ENCODE measurements at regions not wholly inside any gene's neighbourhood (a gene's known extent, or its start where the extent isn't known, plus 50 kb on each side); places are given as distances from the start of the nearest gene placed in this dataset.

DNA sequence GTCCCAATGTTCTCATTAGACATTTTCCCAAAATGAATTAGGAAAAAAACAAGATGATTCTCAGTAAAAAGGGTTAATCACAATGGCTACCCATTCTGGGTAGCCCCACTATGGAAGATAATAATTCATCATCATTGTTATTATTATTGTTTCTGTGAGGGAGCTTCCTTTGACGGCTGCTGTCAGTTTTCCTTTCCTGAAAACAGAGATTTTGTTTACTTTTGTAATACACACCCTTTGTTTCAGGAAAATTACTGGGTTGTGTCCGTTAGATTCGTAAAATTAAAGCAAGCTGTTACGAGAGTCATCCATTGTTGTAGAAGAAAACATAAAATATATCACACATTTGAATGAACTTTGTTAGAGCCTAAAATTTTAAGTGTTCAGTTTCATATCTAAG is 192.9 kb upstream of the ANKRD50 start:
- Mint-ChIP-seq H3K36me3 (ENCODE audit: low read depth) (no peaks in the 10 kb centered on the region), H3K4me1 (no peaks in the 10 kb centered on the region), H3K27ac (no peak overlapping the region), H3K27me3 (no peaks in the 10 kb centered on the region), H3K4me3 (no peak overlapping the region), H3K9me3 (no peaks in the 10 kb centered on the region)
- DNase-seq (no peak), ATAC-seq (no peak)

- H3K36me3 Mint-ChIP-seq (ENCODE audit: low read depth), result no peaks in the 10 kb centered on the region
- no peaks in the 10 kb centered on the region for H3K9me3 Mint-ChIP-seq
- no peak for DNase-seq
- no peaks in the 10 kb centered on the region for H3K4me1 Mint-ChIP-seq
- ATAC-seq, result no peak
- no peak overlapping the region for H3K4me3 Mint-ChIP-seq
- H3K27ac Mint-ChIP-seq, result no peak overlapping the region
- no peaks in the 10 kb centered on the region for H3K27me3 Mint-ChIP-seq
Observed at GRCh38 chr4:124904723-124905388, 192.3 kb upstream of the ANKRD50 start.

- no peak for ATAC-seq
- no peaks in the 10 kb centered on the region for H3K36me3 Mint-ChIP-seq (ENCODE audit: low read depth)
Observed at GRCh38 chr4:124903995-124904722, 191.6 kb upstream of the ANKRD50 start.

GRCh38 chr4:124902001-124902515 is 189.5 kb upstream of the ANKRD50 start:
- H3K9me3 Mint-ChIP-seq, result no peaks in the 10 kb centered on the region
- no peak for DNase-seq
- H3K36me3 Mint-ChIP-seq (ENCODE audit: low read depth), result no peaks in the 10 kb centered on the region
- H3K4me1 Mint-ChIP-seq, result no peaks in the 10 kb centered on the region
- no peak for ATAC-seq
- H3K27me3 Mint-ChIP-seq, result no peaks in the 10 kb centered on the region
- H3K27ac Mint-ChIP-seq, result no peak overlapping the region
- H3K4me3 Mint-ChIP-seq, result no peak overlapping the region

More at GRCh38 chr4:124903995-124904722, 191.6 kb upstream of the ANKRD50 start:
- Mint-ChIP-seq H3K4me1 (no peaks in the 10 kb centered on the region), H3K4me3 (no peak overlapping the region), H3K27me3 (no peaks in the 10 kb centered on the region), H3K9me3 (no peaks in the 10 kb centered on the region), H3K27ac (no peak overlapping the region)
- no peak for DNase-seq

GRCh38 chr4:124899997-124900396 is 187.5 kb upstream of the ANKRD50 start:
- no peak for DNase-seq
- Mint-ChIP-seq H3K4me1 (no peaks in the 10 kb centered on the region), H3K4me3 (no peak overlapping the region), H3K27ac (no peak overlapping the region), H3K27me3 (no peaks in the 10 kb centered on the region), H3K36me3 (ENCODE audit: low read depth) (no peaks in the 10 kb centered on the region), H3K9me3 (peaks cover 4% of the 10 kb centered on the region)
- no peak for ATAC-seq

DNA sequence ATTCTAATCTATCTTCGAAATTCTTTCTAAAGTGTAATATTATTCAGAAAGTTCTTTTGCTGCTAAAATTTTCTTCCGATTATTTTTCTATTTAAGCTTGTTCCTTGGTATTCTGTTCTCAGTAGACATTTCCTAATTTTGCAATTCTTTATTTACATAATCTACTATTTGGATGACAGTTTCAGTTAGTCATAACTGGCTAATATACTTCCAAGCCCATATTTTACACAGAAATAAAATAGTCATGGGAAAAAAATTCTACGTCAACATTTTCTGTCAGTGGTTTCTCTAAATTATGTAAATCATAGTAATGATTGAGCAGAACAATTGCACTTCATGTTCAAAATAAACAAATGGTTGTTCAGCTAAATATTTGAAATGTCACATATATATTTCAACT is 178.0 kb upstream of the ANKRD50 start:
- no peak overlapping the region for H3K27ac Mint-ChIP-seq
- H3K27me3 Mint-ChIP-seq, result no peaks in the 10 kb centered on the region
- no peak for ATAC-seq
- peaks cover under 1% of the 10 kb centered on the region for H3K9me3 Mint-ChIP-seq
- no peak overlapping the region for H3K4me3 Mint-ChIP-seq
- no peaks in the 10 kb centered on the region for H3K4me1 Mint-ChIP-seq
- DNase-seq, result no peak
- H3K36me3 Mint-ChIP-seq (ENCODE audit: low read depth), result no peaks in the 10 kb centered on the region

- H3K27ac Mint-ChIP-seq, result no peak overlapping the region
- no peak overlapping the region for H3K4me3 Mint-ChIP-seq
- no peak for DNase-seq
- no peaks in the 10 kb centered on the region for H3K36me3 Mint-ChIP-seq (ENCODE audit: low read depth)
- no peaks in the 10 kb centered on the region for H3K4me1 Mint-ChIP-seq
- H3K27me3 Mint-ChIP-seq, result no peaks in the 10 kb centered on the region
- ATAC-seq, result no peak
- no peaks in the 10 kb centered on the region for H3K9me3 Mint-ChIP-seq
Observed at GRCh38 chr4:124887739-124888138, 175.2 kb upstream of the ANKRD50 start.

DNA sequence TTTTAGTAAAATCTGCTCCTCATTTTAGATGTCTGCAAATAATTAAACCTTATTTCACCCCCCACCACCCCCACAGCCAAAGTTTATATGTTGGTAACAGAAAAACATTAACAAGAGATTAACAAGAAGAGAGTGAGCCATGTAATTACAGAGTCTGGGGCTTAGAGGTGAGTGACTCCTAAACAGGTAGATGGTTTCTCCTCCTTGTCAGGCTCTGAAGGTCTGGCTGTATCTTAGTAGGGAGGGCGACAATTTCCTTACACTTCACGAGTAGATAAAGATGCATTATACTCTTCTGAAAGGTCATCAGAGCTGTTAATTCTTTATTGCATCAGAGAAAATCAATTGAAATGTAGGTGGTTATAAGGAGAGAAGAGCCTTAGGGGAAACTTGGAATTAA is 171.8 kb upstream of the ANKRD50 start:
- Mint-ChIP-seq H3K4me1 (no peaks in the 10 kb centered on the region), H3K4me3 (no peak overlapping the region), H3K9me3 (no peaks in the 10 kb centered on the region), H3K36me3 (ENCODE audit: low read depth) (no peaks in the 10 kb centered on the region), H3K27me3 (no peaks in the 10 kb centered on the region), H3K27ac (no peak overlapping the region)
- no peak for ATAC-seq
- no peak for DNase-seq

DNA sequence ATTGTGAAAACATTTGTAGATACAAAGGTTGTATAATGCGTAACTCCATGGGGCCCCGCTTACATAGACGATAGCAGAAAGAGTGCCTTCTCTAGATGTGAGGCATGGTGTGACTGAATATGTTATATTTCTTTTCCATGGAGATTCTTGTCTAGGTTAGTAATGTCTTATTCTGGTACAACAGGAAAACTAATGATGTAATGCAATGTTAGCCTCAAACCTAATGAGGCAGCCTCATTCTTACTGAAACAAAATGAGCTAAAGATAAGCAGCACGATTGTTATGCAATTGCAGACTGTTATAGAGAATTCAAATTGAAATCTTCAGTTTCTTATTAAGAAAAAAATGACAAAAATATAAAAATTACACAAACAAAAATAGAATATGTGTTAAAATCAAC is 171.1 kb upstream of the ANKRD50 start:
- Mint-ChIP-seq H3K9me3 (no peaks in the 10 kb centered on the region), H3K36me3 (ENCODE audit: low read depth) (no peaks in the 10 kb centered on the region), H3K27me3 (no peaks in the 10 kb centered on the region), H3K4me3 (no peak overlapping the region), H3K4me1 (no peaks in the 10 kb centered on the region), H3K27ac (no peak overlapping the region)
- DNase-seq (no peak), ATAC-seq (no peak)

DNA sequence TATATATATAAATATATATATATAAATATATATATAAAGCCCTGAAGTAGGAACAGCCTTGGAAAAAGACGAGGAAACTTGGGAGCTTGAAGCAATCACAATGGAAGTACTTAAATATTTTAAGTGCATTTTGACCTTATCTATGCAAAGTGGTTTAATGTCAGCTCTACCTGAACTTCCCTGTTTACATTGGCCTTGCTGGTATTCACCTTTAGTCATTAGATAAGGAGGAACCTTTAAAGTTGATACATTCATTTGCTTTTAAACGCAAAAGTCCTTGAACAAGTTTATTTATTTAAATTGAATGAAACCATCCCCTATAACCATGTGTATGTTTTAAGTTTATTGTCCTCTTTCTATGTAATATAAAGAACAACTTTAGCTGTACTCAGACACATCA is 166.7 kb upstream of the ANKRD50 start:
- peaks cover 11% of the 10 kb centered on the region for H3K9me3 Mint-ChIP-seq
- no peak for DNase-seq
- H3K27me3 Mint-ChIP-seq, result no peaks in the 10 kb centered on the region
- ATAC-seq, result no peak
- no peaks in the 10 kb centered on the region for H3K36me3 Mint-ChIP-seq (ENCODE audit: low read depth)
- no peak overlapping the region for H3K27ac Mint-ChIP-seq
- H3K4me3 Mint-ChIP-seq, result no peak overlapping the region
- no peaks in the 10 kb centered on the region for H3K4me1 Mint-ChIP-seq

DNA sequence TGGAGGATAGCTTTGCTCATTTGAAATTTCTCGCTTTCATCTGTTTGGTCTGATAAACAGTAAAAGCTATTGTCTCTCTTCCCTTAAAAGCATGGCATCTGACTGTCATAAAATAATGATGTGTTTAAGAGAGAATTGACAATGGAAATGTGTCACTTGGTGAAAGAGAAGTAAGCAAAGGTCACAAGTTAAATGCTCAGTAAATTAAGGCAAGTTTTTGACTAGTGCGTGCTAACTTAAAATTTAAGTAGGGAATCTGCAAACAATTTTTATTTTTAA is 161.6 kb upstream of the ANKRD50 start:
- no peak for ATAC-seq
- Mint-ChIP-seq H3K27me3 (no peaks in the 10 kb centered on the region), H3K4me1 (no peaks in the 10 kb centered on the region), H3K36me3 (ENCODE audit: low read depth) (no peaks in the 10 kb centered on the region), H3K9me3 (peaks cover 11% of the 10 kb centered on the region), H3K4me3 (no peak overlapping the region), H3K27ac (no peak overlapping the region)
- DNase-seq, result no peak

DNA sequence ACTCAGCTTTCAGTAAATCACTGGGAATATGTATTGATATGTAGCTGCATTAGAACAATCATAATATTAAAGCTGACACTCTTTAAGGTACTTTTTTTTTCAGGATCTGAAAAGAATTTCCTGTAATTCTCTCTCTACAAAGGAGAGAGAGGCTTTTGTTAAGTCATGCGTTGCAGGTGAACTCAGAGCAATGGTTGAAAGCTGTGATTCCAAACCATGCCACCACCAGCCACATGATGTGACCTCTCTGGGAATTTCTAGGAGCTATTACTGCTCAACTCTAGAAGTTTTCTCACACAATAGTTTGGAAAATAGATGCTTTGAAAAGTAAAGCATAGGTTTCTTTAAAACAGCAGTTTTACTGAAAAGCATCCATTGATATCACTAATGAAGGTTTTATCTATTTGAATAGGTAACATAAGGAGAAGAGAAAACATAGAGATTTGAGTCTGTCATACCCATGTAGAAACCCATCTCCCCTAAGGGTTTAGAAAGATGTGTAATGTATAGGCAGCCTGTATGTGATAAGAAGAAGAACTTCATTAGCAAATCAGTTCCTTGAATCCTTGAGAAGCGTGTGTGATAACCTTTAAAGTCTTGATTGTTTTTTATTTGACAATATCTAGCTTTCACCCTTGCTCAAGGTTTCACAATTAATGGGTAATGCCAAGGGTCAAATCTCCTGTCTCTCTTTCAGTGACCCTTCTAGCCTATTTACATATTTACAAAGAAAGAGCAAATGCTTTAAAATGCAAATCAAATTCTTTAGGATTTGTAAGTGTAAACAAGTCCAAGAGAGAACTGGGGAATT is 161.0 kb upstream of the ANKRD50 start:
- H3K9me3 Mint-ChIP-seq, result peaks cover 11% of the 10 kb centered on the region

GRCh38 chr4:124872659-124873058 is 160.1 kb upstream of the ANKRD50 start:
- no peaks in the 10 kb centered on the region for H3K27me3 Mint-ChIP-seq
- ATAC-seq, result no peak
- no peak overlapping the region for H3K4me3 Mint-ChIP-seq
- H3K36me3 Mint-ChIP-seq (ENCODE audit: low read depth), result no peaks in the 10 kb centered on the region
- no peaks in the 10 kb centered on the region for H3K4me1 Mint-ChIP-seq
- DNase-seq, result no peak
- H3K27ac Mint-ChIP-seq, result no peak overlapping the region
- peaks cover 11% of the 10 kb centered on the region for H3K9me3 Mint-ChIP-seq

More for the DNA sequence above, 161.0 kb upstream of the ANKRD50 start:
- ATAC-seq (no peak), DNase-seq (no peak)
- Mint-ChIP-seq H3K27me3 (no peaks in the 10 kb centered on the region), H3K4me1 (no peaks in the 10 kb centered on the region), H3K4me3 (no peak overlapping the region), H3K27ac (no peak overlapping the region), H3K36me3 (ENCODE audit: low read depth) (no peaks in the 10 kb centered on the region)

GRCh38 chr4:124869961-124870495 is 157.5 kb upstream of the ANKRD50 start:
- Mint-ChIP-seq H3K27me3 (no peaks in the 10 kb centered on the region), H3K27ac (no peak overlapping the region), H3K36me3 (ENCODE audit: low read depth) (no peaks in the 10 kb centered on the region), H3K9me3 (no peaks in the 10 kb centered on the region), H3K4me3 (no peak overlapping the region), H3K4me1 (no peaks in the 10 kb centered on the region)
- DNase-seq, result no peak
- no peak for ATAC-seq

- H3K27me3 Mint-ChIP-seq, result no peaks in the 10 kb centered on the region
- H3K9me3 Mint-ChIP-seq, result no peaks in the 10 kb centered on the region
- DNase-seq (no peak), ATAC-seq (no peak)
- no peak overlapping the region for H3K27ac Mint-ChIP-seq
- no peak overlapping the region for H3K4me3 Mint-ChIP-seq
- H3K36me3 Mint-ChIP-seq (ENCODE audit: low read depth), result no peaks in the 10 kb centered on the region
- no peaks in the 10 kb centered on the region for H3K4me1 Mint-ChIP-seq
Observed at GRCh38 chr4:124868495-124868894, 156.0 kb upstream of the ANKRD50 start.
